Fibroblast of the aortic adventitia (primary cell): ENCODE measurements at regions not wholly inside any gene's neighbourhood (a gene's known extent, or its start where the extent isn't known, plus 50 kb on each side); places are given as distances from the start of the nearest gene placed in this dataset.

Experiments
- DNase-seq: peaks from one replicate; pipeline ENCODE4 v3.0.0-alpha.2; 2010; ENCODE audit warnings: low read depth
- H3K4me3 ChIP-seq: 2 replicates; pipeline ENCODE4 v1.5.1; 2011; ENCODE audit warnings: low read depth, mild to moderate bottlenecking, control low read depth, low read length, moderate library complexity
- TF ChIP-seq, protein P1 (sequence below): IDR thresholded peaks from 2 replicates; pipeline ENCODE4 v1.5.1; 2011; ENCODE audit warnings: mild to moderate bottlenecking, low read length, control low read depth, inconsistent platforms; ENCODE audit not compliant: insufficient read depth

DNA sequence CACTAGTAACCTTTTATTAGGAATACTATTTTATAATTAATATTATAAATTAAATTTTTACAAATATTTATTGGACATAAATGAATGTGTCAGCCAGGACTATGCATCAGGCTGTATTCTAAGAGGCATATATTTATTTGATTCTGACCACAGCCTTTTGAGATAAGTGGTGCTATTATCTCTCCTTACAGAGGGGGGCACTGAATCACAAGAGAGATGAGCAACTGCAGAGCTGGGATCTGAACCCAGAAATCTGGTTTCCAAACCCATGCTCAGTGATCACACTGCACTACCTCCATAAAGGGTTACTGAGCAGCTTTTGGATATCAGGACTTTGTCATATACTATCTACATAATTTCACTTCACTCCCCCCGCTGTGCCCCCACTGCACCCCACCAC lies 322.0 kb downstream of the TMA16 start:
- H3K4me3 ChIP-seq, result no peak overlapping the region
- TF ChIP-seq, protein P1, sequence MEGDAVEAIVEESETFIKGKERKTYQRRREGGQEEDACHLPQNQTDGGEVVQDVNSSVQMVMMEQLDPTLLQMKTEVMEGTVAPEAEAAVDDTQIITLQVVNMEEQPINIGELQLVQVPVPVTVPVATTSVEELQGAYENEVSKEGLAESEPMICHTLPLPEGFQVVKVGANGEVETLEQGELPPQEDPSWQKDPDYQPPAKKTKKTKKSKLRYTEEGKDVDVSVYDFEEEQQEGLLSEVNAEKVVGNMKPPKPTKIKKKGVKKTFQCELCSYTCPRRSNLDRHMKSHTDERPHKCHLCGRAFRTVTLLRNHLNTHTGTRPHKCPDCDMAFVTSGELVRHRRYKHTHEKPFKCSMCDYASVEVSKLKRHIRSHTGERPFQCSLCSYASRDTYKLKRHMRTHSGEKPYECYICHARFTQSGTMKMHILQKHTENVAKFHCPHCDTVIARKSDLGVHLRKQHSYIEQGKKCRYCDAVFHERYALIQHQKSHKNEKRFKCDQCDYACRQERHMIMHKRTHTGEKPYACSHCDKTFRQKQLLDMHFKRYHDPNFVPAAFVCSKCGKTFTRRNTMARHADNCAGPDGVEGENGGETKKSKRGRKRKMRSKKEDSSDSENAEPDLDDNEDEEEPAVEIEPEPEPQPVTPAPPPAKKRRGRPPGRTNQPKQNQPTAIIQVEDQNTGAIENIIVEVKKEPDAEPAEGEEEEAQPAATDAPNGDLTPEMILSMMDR, result no peak
- no peak for DNase-seq

DNA sequence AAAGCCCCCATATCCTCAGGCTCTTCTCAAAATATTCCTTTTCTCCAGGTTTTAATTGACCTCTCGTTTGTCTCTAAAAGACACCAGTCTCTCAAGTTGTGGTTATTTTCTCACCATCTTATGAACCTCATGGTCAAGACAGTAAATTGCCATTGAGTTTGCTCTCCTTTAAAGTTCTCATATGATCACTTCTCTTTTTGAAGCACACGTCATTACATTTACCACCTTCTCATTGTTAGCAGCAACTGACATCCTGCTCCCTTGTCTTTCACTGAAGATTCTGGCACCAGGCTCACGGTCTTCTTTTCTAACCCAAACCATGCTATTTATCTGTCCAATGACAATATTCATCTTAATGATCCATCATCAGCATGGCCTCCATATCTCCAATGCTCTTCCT lies 324.2 kb downstream of the TMA16 start:
- TF ChIP-seq, protein P1, result no peak
- H3K4me3 ChIP-seq, result no peak overlapping the region

GRCh38 chr4:163833669-163834068 lies 339.2 kb downstream of the TMA16 start:
- H3K4me3 ChIP-seq, result no peak overlapping the region
- TF ChIP-seq, protein P1, result no peak
- no peak for DNase-seq

More for the DNA sequence above, 324.2 kb downstream of the TMA16 start:
- no peak for DNase-seq

- TF ChIP-seq, protein P1, result no peak
Observed at GRCh38 chr4:163846008-163846407, 351.5 kb downstream of the TMA16 start.

GRCh38 chr4:163852246-163852645 lies 357.8 kb downstream of the TMA16 start:
- TF ChIP-seq, protein P1, result no peak
- no peak for DNase-seq
- no peak overlapping the region for H3K4me3 ChIP-seq

More at GRCh38 chr4:163846008-163846407, 351.5 kb downstream of the TMA16 start:
- no peak for DNase-seq
- no peak overlapping the region for H3K4me3 ChIP-seq

DNA sequence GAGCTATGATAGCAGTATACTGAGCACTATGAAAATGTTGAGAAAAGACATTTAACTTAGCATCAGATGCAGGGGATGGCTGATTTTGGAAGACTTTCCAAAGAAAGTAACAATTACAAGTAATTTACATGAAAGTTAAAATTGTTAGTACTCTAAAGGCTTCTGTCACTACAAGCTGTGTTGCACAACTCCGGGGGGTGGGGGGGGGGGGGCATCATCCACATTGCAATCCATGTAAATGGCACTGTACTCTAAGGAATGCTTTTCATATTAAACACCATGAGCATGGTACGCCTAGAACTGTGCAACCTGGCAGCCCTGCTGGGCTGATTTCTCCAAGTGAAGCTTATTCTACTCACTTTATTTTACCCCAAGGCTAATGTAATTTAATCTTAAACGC lies 363.4 kb downstream of the TMA16 start:
- DNase-seq, result no peak
- TF ChIP-seq, protein P1, result no peak
- no peak overlapping the region for H3K4me3 ChIP-seq

DNA sequence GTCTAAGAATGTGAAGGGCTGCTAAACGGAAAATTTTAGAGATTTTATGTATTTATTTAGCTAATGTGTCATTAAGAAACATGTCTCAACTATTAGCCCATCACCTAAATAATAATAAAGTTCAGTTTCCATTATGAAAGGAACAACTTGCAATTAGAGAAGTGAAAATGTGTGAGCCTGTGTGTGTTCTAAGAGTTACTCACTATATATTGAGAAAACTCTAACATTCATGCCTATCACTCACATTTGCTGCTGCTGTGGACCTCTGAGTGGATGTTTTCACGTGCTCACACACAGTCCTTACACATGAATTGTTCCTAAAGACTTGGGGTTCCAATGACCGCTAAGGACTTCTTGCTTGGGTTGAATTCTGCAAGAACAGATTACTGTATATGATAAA lies 364.0 kb downstream of the TMA16 start:
- H3K4me3 ChIP-seq, result no peak overlapping the region
- TF ChIP-seq, protein P1, result no peak

More for the DNA sequence above, 364.0 kb downstream of the TMA16 start:
- DNase-seq, result no peak
